Bronchial epithelial cell (primary cell): ENCODE measurements at regions not wholly inside any gene's neighbourhood (a gene's known extent, or its start where the extent isn't known, plus 50 kb on each side); places are given as distances from the start of the nearest gene placed in this dataset.
A peak's percentile ranks its signal among the peaks of the same experiment; 100 is the strongest.

Experiments
- DNase-seq: peaks from one replicate; pipeline ENCODE4 v3.0.0-alpha.2; 2010; ENCODE audit warnings: low read depth
- FAIRE-seq: peaks from 2 replicates; lab custom pipeline; 2011; peaks lifted over from hg19 to GRCh38; lab: Jason Lieb, UNC
- H3K27me3 ChIP-seq: 2 replicates; pipeline ENCODE4 v1.5.1; 2011; ENCODE audit warnings: low read length; ENCODE audit not compliant: control insufficient read depth, insufficient read depth
- H3K36me3 ChIP-seq: 2 replicates; pipeline ENCODE4 v1.5.1; 2011; ENCODE audit warnings: low read length; ENCODE audit not compliant: control insufficient read depth, insufficient read depth
- H3K4me3 ChIP-seq: 2 replicates; pipeline ENCODE4 v1.5.1; 2011; ENCODE audit warnings: mild to moderate bottlenecking, low read depth, low read length, control low read depth
- CTCF ChIP-seq: IDR thresholded peaks from 2 replicates; pipeline ENCODE4 v1.5.1; 2011; ENCODE audit warnings: mild to moderate bottlenecking, moderate library complexity, low read length, control low read depth, inconsistent platforms; ENCODE audit not compliant: insufficient read depth, severe bottlenecking

- DNase-seq (no peak), FAIRE-seq (no peak)
- Histone ChIP-seq H3K4me3 (no peak overlapping the region), H3K36me3 (no peaks in the 10 kb centered on the region), H3K27me3 (no peaks in the 10 kb centered on the region)
- no peak for TF ChIP-seq CTCF
Measured at GRCh38 chr13:33891196-33891742, 73.3 kb downstream of the RFC3 start.

- no peaks in the 10 kb centered on the region for H3K36me3 ChIP-seq
- H3K27me3 ChIP-seq = no peaks in the 10 kb centered on the region
- no peak for TF ChIP-seq CTCF
- FAIRE-seq (no peak), DNase-seq (no peak)
- H3K4me3 ChIP-seq = no peak overlapping the region
Measured at GRCh38 chr13:33893559-33893958, 75.6 kb downstream of the RFC3 start.

GRCh38 chr13:33904431-33904830, 86.5 kb downstream of the RFC3 start:
- no peaks in the 10 kb centered on the region for H3K36me3 ChIP-seq
- TF ChIP-seq CTCF = no peak
- DNase-seq (no peak), FAIRE-seq (no peak)
- H3K4me3 ChIP-seq = no peak overlapping the region
- no peaks in the 10 kb centered on the region for H3K27me3 ChIP-seq

GRCh38 chr13:33908116-33908515, 90.2 kb downstream of the RFC3 start:
- no peak for TF ChIP-seq CTCF
- DNase-seq (no peak), FAIRE-seq (no peak)
- Histone ChIP-seq H3K27me3 (no peaks in the 10 kb centered on the region), H3K4me3 (no peak overlapping the region), H3K36me3 (no peaks in the 10 kb centered on the region)

- no peak for FAIRE-seq
- Histone ChIP-seq H3K27me3 (no peaks in the 10 kb centered on the region), H3K4me3 (no peak overlapping the region), H3K36me3 (no peaks in the 10 kb centered on the region)
- DNase-seq = no peak
- TF ChIP-seq CTCF = no peak
Measured at GRCh38 chr13:33910255-33910654, 92.3 kb downstream of the RFC3 start.

- H3K36me3 ChIP-seq = no peaks in the 10 kb centered on the region
- H3K27me3 ChIP-seq = no peaks in the 10 kb centered on the region
- no peak for TF ChIP-seq CTCF
- DNase-seq = peak; percentile 65
- no peak for FAIRE-seq
- H3K4me3 ChIP-seq = no peak overlapping the region
Measured at GRCh38 chr13:33911521-33911920, 93.6 kb downstream of the RFC3 start.
